ENCODE measurements at regions not wholly inside any gene's neighbourhood (a gene's known extent, or its start where the extent isn't known, plus 50 kb on each side); places are given as distances from the start of the nearest gene placed in this dataset.
"Not testable (repeated sequence)": the region's sequence is repeated elsewhere in the genome, so short reads cannot be mapped to it uniquely, and the experiment has no call there.

GRCh38 chr17:77530591-77530990 lies 389.8 kb downstream of the SEC14L1 start:
- FAIRE-seq: no peak

- FAIRE-seq: no peak
These were observed 390.2 kb downstream of the SEC14L1 start for GRCh38 chr17:77531002-77531401.

- no peak for FAIRE-seq
These were observed 390.9 kb downstream of the SEC14L1 start for GRCh38 chr17:77531641-77532040.

GRCh38 chr17:77533697-77534096 lies 392.9 kb downstream of the SEC14L1 start:
- not testable (repeated sequence) for FAIRE-seq

GRCh38 chr17:77534137-77534536 lies 393.4 kb downstream of the SEC14L1 start:
- FAIRE-seq: no peak

- no peak for FAIRE-seq
These were observed 394.7 kb downstream of the SEC14L1 start for GRCh38 chr17:77535435-77535834.

- FAIRE-seq: no peak
These were observed 395.1 kb downstream of the SEC14L1 start for GRCh38 chr17:77535892-77536291.

GRCh38 chr17:77537566-77537965 lies 396.8 kb downstream of the SEC14L1 start:
- FAIRE-seq: no peak

- no peak for FAIRE-seq
These were observed 399.8 kb downstream of the SEC14L1 start for GRCh38 chr17:77540531-77540930.

- no peak for FAIRE-seq
These were observed 400.2 kb downstream of the SEC14L1 start for GRCh38 chr17:77540975-77541374.

GRCh38 chr17:77542011-77542410 lies 401.2 kb downstream of the SEC14L1 start:
- FAIRE-seq: no peak

GRCh38 chr17:77542551-77543490 lies 402.1 kb downstream of the SEC14L1 start:
- peak; percentile 43 for FAIRE-seq

GRCh38 chr17:77543801-77544200 lies 403.0 kb downstream of the SEC14L1 start:
- no peak for FAIRE-seq

GRCh38 chr17:77544347-77545110 lies 403.8 kb downstream of the SEC14L1 start:
- FAIRE-seq: no peak

- FAIRE-seq: no peak
These were observed 406.0 kb downstream of the SEC14L1 start for GRCh38 chr17:77546772-77547241.

GRCh38 chr17:77548967-77549366 lies 408.2 kb downstream of the SEC14L1 start:
- no peak for FAIRE-seq

GRCh38 chr17:77549726-77550366 lies 408.7 kb upstream of the TNRC6C start:
- FAIRE-seq: no peak

GRCh38 chr17:77553459-77554066 lies 404.9 kb upstream of the TNRC6C start:
- no peak for FAIRE-seq

GRCh38 chr17:77555121-77555591 lies 403.3 kb upstream of the TNRC6C start:
- no peak for FAIRE-seq

- FAIRE-seq: no peak
These were observed 402.7 kb upstream of the TNRC6C start for GRCh38 chr17:77555741-77556291.

GRCh38 chr17:77556383-77557061 lies 402.0 kb upstream of the TNRC6C start:
- FAIRE-seq: no peak

Measured in endometrium (tissue), 2 donors.